Pancreas (tissue), 10 donors: ENCODE measurements at regions not wholly inside any gene's neighbourhood (a gene's known extent, or its start where the extent isn't known, plus 50 kb on each side); places are given as distances from the start of the nearest gene placed in this dataset.

ENCODE experiments used
- ATAC-seq, 4 donors: fragments of 200-7000 bp; cut with Tn5 transposase; one replicate each; pipeline versions ENCODE4 v1.8.0 to v1.9.1; 2020; ENCODE audit warnings: mild to moderate bottlenecking in 4 of 4, moderate library complexity in 4 of 4
- DNase-seq, 6 donors: peaks; one replicate each; pipeline ENCODE4 v3.0.0-alpha.2; 2020
- FAIRE-seq: peaks from 2 replicates; lab custom pipeline; 2012; peaks lifted over from hg19 to GRCh38; lab: Jason Lieb, UNC
- H3K27ac ChIP-seq, 4 donors: fragments of 200-600 bp; sonication (generic); 1 replicate in 3 of 4; 2 replicates in 1 of 4; pipeline versions ENCODE4 v1.5.0 to v1.8.0; 2020
- H3K27me3 ChIP-seq, 4 donors: fragments of 200-600 bp; one replicate each; pipeline ENCODE4 v1.8.0; 2021
- H3K36me3 ChIP-seq, 3 donors: fragments of 200-600 bp; sonication (generic) in 1 of 3; one replicate each; pipeline versions ENCODE4 v1.5.0 to v1.8.0; 2020 to 2021
- H3K4me1 ChIP-seq, 3 donors: fragments of 200-600 bp; one replicate each; pipeline ENCODE4 v1.8.0; 2021
- H3K4me3 ChIP-seq, 4 donors: fragments of 200-600 bp; sonication (generic) in 2 of 4; one replicate each; pipeline versions ENCODE4 v1.5.0 to v1.8.0; 2020 to 2021
- H3K9me3 ChIP-seq, 4 donors: fragments of 200-600 bp; one replicate each; pipeline ENCODE4 v1.8.0; 2021
- CTCF ChIP-seq, 4 donors: fragments of 200-600 bp; sonication (generic) in 3 of 4; IDR thresholded peaks; one replicate each; pipeline versions ENCODE4 v1.5.0 to v1.8.0; 2021; ENCODE audit warnings: antibody characterized with exemption in 4 of 4
- WGBS, 2 donors: extraction: QIAGEN DNeasy Blood & Tissue Kit; methylation state at CpG; one replicate each; pipeline ENCODE4 v1.1.7; 2013; 5-methylcytosine and 5-hydroxymethylcytosine counted together
- intact Hi-C, 3 donors: fragments of 100-400 bp; cut with DNase I; formaldehyde crosslinking; loops; one replicate each; pipeline versions ENCODE4 v1.11.1 to v1.14.2; 2022
- donor health status: healthy with polysubstance abuse.
- donor health status: DM: no; HTN: no; CAD: no; lungs with moderate emphysema.
- donor health status: DM: no; HTN: no; CAD: no.
- donor health status: control.
- donor health status: control.
- donor health status: Bipolar disorder and iron deficiency.
- donor health status: DM: yes; HTN: yes; CAD: no.
- donor health status: DM: no; HTN: no; CAD: no.
- donor health status: DM: no; HTN: no; CAD: no.
- donor health status: DM: yes; HTN: yes; CAD: no.

DNA sequence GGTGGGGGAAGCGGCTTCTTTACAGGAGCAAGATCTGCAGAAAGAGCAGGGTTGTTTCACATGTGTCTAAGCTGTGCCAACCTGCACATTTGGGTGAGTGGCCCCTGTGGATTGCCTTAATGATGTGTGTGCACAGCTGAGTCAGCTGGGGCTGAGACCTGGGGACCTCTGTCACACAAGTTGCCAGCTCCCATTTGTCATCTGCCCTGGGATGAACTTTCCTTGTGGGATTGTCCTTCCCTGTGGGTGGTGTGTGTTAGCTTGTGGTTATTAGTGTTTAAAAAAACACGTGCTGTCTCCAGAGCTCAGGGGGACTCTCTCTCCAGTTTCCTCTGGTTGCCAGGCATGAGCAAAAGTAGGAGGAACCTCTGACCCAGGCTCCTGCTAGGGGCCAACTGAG, 400.5 kb upstream of the CCL2 start:
- no peak for DNase-seq
- intact Hi-C loops: no loop called here
- no peaks in the 10 kb centered on the region for H3K4me1 ChIP-seq
- 47 to 49% methylated on average over 2 of the region's 2 CpGs for WGBS, 2 donors
- FAIRE-seq: no peak
- no peak for TF ChIP-seq CTCF (IDR thresholded peaks at IDR 0.05)
- no peaks in the 10 kb centered on the region for H3K36me3 ChIP-seq
- no peaks in the 10 kb centered on the region for H3K9me3 ChIP-seq
- no peak overlapping the region for H3K27ac ChIP-seq
- ATAC-seq: no peak
- H3K4me3 ChIP-seq: no peak overlapping the region
- peaks cover 0 to 6% (median 0%) of the 10 kb centered on the region in 4 donors for H3K27me3 ChIP-seq

- DNase-seq (no peak), FAIRE-seq (no peak), ATAC-seq (no peak)
- WGBS, 2 donors: 63% methylated on average over 6 of the region's 6 CpGs
- Histone ChIP-seq H3K4me3 (no peak overlapping the region), H3K27me3 (peaks cover 0 to 6% (median 1%) of the 10 kb centered on the region in 4 donors), H3K4me1 (no peaks in the 10 kb centered on the region), H3K9me3 (no peaks in the 10 kb centered on the region), H3K27ac (no peak overlapping the region), H3K36me3 (no peaks in the 10 kb centered on the region)
- no peak for TF ChIP-seq CTCF (IDR thresholded peaks at IDR 0.05)
- intact Hi-C loops: no loop called here
These were observed 397.0 kb upstream of the CCL2 start for GRCh38 chr17:33858121-33858520.

- FAIRE-seq (no peak), ATAC-seq (no peak), DNase-seq (no peak)
- H3K27me3 ChIP-seq: peaks cover 0 to 3% (median 1%) of the 10 kb centered on the region in 4 donors
- no peaks in the 10 kb centered on the region for H3K4me1 ChIP-seq
- H3K27ac ChIP-seq: no peak overlapping the region
- 91 to 100% methylated on average over 1 of the region's 1 CpG for WGBS, 2 donors
- H3K36me3 ChIP-seq: no peaks in the 10 kb centered on the region
- H3K4me3 ChIP-seq: no peak overlapping the region
- H3K9me3 ChIP-seq: no peaks in the 10 kb centered on the region
- TF ChIP-seq CTCF (IDR thresholded peaks at IDR 0.05): no peak
- intact Hi-C loops: no loop called here
These were observed 396.4 kb upstream of the CCL2 start for GRCh38 chr17:33858682-33859081.

- H3K27me3 ChIP-seq: peaks cover 0 to 3% (median 0%) of the 10 kb centered on the region in 4 donors
- FAIRE-seq: no peak
- intact Hi-C loops: no loop called here
- TF ChIP-seq CTCF (IDR thresholded peaks at IDR 0.05): no peak
- no peak for ATAC-seq
- DNase-seq: no peak
- H3K4me3 ChIP-seq: no peak overlapping the region
- 62 to 73% methylated on average over 4 of the region's 4 CpGs for WGBS, 2 donors
- H3K27ac ChIP-seq: no peak overlapping the region
- H3K36me3 ChIP-seq: no peaks in the 10 kb centered on the region
- no peaks in the 10 kb centered on the region for H3K4me1 ChIP-seq
- H3K9me3 ChIP-seq: no peaks in the 10 kb centered on the region
These were observed 392.1 kb upstream of the CCL2 start for GRCh38 chr17:33862772-33863602.

DNA sequence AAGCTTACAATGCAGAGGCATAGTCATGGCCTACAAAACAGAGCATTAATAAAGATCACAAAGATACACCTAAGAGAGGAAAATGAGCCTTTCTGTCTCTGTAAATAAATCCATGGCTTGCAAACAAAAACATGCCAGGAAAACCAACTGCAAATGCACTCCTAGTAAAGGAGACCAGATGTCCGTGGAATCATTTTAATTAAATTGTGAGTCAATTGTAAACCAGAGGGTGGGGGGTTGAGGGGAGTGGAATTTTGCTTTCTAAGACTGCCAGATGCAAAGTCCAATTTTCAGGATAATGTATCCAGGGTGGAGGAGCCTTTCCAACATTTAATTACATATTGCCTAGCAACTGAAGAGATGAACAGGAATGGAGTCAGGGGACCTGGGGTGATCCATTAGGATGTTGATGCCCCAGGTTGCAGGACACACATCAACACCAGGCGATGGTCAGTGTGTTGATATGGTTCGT, 390.3 kb upstream of the CCL2 start:
- no peak for ATAC-seq
- Histone ChIP-seq H3K4me1 (no peaks in the 10 kb centered on the region), H3K4me3 (no peak overlapping the region), H3K36me3 (no peaks in the 10 kb centered on the region), H3K27me3 (peaks cover 0 to 3% (median 0%) of the 10 kb centered on the region in 4 donors), H3K9me3 (no peaks in the 10 kb centered on the region), H3K27ac (no peak overlapping the region)
- 52 to 69% methylated on average over 3 of the region's 3 CpGs for WGBS, 2 donors
- no peak for FAIRE-seq
- DNase-seq: no peak
- no peak for TF ChIP-seq CTCF (IDR thresholded peaks at IDR 0.05)
- intact Hi-C loops: no loop called here
